ENCODE measurements at regions not wholly inside any gene's neighbourhood (a gene's known extent, or its start where the extent isn't known, plus 50 kb on each side); places are given as distances from the start of the nearest gene placed in this dataset.

DNA sequence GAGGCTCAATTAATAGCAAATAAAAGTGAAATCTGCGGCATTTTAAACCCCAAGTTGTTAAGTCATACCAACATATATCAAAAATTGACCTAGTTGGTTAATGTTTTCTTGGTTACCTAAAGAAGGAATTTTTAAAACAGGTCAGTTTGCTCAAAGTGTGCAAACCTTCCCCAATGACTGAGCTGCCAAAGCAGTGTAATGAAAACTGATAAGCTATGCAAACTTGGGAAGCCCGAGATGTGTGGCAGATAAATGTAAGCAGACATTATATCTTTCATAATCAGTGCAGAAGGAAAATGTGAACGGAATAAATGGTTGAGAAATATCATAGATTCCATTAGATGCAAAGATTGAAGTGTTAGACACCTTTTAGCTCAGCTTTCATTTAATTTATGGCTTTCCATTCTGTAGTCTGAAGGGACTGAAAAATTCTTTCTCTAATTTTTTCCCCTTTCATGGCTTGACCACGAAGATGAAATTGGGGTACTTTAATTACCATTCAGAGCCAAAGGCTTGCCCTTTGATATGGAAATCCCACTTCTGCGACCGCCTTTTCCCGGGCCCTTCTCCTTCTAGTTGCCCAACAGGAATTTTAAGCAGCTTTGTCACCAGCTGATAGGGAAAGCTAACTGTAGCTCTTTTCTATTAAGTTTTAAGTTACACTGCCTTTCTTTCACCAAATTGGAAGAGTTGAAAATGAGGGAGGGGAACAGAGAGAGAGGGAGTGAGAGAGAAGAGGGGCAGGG, 306.6 kb upstream of the SOX5 start:
- DNase-seq, result no peak

DNA sequence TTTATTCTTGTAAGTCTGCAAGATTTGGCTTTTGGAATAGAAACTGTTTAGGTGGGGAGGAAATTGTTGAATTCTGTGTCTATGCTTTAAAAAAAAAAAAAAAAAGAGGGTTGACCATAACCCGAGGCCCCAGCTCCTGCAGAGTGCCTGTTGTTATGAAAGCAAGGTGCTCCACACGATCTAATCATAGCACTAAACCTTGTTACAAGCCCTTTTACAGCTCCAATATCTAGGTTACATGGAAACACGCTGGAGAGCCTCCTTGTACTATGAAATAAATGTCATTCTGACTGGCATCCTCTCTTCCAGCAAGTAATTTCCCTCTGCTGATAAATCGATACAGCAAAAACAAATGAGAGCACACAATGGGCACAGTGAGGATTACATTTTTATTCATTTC, 303.1 kb upstream of the SOX5 start:
- no peak for DNase-seq

DNA sequence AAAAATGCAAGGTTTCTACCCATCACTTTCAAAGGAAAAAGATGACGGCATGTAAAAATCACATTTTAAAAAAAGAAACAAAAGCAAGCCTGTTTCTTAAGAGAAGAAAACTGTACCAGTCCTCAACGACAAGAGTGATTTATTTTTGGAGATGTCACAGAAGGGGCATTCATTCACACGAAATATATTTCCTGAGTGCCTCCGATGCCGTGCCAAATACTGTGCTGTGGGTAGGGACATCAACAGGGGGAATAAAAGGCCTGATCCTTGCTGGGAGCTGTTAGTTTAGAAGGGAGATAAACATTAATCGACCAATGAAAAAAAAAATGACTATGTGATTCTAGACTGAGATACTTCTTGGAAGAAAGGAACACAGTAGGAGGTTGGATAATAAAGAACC, 297.5 kb upstream of the SOX5 start:
- no peak for DNase-seq

DNA sequence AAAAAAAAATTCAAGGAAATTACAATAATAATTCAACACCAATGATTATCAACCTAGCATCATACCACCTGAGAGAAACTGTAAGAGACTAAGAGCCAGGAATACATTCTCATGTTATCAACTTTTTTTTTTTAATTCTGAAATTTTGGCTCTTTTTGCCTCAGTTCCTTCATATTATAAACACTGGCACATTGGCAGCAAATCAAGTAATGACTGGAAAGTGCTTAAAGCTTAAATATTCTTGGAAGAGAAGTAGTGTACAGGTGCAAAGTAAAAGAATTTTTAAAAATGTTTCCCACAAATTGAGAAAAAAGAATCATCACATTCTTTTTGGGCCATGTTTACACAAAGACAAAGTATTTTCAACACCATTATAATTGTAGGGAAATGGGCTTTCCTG, 296.9 kb upstream of the SOX5 start:
- DNase-seq, result no peak

DNA sequence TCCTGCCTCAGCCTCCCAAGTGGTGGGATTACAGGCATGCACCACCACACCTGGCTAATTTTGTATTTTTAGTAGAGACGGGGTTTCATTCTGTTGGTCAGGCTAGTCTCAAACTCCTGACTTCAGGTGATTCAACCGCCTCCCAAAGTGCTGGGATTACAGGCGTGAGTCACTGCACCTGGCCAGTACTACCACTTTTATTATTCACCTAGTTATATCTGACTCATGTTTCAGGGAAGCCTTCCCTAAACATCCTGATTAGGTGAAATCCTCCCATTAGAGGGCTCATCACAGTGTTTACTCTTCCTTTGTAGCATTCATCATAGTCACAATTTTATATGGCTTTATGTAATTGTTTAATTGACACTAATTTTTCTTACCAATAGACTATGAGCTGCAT, 295.3 kb upstream of the SOX5 start:
- DNase-seq, result no peak

DNA sequence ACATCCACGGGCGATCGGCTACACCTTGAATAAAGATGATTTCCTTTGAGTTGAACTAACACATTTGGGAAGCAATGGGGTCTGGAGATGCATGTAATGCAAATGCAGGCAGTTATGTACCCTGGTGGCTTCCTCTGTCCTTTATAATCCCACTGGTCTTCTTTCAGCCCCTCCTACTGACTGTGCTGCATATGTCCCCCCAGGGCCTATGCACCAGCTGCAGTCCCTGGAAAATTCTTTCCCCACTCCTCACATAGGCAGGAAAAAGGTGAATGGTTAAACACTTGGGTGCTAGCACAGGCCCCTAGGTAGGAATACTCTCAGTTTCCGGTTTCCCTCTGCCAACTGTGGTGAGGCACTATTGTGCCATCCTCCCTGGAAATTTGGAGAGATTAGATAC, 294.8 kb upstream of the SOX5 start:
- no peak for DNase-seq

DNA sequence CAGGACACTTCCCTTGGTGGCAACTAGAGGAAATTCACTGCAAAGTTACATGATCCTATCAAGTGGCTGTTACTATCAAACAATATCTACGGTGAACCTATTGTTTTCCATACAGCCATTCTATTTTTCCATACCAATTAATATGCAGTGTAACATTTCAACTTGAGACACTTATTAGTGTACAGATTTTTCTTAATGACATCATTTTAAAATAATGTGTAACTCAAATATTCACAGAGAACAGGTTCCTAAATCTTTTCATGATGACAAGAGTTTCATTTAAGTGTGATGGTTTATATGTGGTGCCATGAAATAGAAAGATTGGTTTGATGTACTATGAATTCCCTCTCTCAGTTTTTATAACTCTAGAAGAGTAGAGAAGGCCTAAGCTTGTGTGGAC, 291.2 kb upstream of the SOX5 start:
- DNase-seq, result no peak

DNA sequence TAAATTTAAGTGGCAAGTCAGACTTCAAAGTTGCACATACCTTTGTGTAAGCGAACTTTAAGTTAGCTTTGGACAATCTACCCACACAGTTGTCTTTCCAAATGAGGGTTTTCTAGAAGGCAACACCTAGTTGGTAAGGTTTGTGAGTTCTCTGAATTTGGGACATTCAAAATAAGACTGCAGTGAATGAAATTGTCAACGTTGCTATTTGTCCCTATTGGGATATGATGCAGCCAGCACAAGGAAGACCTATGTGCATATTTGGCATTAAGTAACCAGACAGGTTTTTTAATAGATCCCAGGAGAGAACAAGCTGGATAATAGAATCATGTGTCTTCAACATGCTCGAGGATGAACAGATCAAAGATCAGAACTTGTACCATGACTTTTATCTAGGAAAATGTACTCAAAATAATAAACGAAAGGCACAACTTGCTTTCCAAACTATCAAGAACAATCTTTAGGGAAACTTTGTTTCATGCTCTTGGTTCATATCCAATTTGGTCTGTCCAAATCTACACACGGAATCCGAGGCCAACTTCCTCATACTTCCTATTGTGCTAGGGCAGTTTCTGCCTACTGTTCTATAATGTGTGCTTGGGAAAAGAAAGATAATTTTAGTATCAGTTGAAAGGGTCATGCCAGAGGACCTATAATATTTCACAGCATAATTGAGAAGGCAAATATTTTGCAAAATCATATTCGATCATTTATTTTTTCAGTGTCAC, 284.2 kb upstream of the SOX5 start:
- no peak for DNase-seq

DNA sequence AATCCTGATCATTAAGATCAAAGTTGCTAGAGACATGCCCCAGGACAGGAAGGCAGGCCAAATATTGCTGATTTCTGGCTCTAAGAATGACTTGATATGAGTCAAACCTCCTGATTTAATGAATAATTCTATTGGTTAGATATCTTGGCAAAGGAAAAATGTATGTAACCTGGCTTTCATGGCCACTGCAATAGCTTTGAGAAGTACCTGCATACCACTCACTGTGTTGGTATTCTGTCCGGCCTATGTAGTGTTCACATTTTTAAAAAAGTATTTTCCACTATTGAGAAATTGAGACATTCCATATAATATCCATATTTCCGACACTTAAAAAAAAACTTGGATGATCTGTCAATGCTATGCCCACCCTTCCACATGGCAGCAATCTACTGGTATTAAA, 283.1 kb upstream of the SOX5 start:
- DNase-seq, result no peak

DNA sequence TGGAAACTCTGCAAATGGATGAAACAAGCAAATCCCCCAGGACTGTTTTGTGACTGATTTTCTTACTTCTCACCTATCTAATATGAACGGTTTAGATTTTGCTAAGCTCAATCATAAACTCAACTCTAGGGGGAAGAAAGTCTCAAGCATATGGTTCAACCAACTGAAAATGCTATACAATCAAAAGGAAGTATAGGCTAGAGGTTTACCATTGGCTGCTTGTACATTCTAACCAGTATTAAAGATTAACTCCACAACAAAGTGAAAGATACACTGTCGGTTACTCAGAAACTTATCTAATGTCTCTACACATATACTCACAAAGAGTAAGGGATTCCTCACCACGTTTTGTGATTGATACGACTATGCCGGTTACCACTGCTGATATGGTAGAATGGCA, 281.8 kb upstream of the SOX5 start:
- no peak for DNase-seq

DNA sequence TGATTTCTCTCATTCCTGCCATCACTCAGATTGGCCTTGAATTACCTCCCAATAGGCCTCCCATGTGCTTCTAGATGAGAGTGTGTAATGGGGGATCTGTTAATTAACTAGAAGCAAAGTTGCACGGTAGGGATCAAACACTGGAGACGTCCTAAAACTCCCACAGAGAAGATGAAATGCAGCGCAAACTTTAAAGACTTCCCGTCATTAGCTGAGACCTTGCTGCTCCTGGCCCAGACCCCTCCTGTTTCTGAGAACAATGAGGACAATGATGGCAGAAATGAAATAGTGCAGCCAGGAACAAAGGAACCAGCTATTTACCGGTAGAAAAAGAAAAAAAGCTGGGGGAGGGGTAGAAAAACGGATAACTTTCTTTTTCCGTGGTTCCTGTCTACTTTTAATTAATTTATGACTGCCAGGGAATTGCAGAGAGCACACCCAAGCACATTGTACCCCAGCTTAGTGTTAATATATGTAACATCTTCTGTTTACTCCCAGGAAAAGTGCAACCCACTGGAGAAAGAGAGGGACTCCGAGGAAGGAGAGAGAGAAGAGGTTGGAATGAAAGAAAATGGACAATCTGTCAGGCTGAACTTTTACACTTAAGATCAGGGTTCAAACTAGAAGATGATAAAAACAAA, 280.7 kb upstream of the SOX5 start:
- no peak for DNase-seq

DNA sequence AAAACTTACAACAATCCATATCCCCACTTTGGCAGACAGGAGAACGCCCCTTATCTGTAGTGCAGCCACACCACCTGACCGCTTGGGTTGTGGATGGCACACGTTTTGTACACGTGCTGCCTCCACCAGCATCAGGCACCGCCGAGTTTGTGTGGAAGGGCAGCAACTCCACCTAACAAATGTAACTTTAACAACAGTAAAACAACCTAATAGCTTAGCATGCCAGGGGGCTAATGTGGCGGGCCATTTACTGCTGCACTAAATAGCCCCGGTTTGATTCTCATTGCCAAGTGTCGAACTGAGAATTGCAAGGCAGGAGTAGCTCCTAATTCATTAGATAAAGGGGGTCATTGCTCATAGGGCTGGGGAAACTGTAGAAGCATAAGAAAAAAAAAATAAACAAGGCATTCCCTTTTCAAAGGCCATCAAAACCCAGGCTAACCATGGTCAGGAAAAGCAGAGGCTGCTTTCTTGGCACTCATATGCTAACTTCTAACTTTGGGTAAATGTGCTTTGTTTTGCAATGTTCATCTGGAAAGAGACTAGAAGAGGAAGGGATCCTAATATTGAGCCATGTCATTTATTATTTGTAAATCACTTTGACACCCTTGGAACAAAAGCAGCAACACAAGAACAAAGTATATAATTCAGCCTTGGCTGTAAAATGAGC, 279.7 kb upstream of the SOX5 start:
- no peak for DNase-seq

DNA sequence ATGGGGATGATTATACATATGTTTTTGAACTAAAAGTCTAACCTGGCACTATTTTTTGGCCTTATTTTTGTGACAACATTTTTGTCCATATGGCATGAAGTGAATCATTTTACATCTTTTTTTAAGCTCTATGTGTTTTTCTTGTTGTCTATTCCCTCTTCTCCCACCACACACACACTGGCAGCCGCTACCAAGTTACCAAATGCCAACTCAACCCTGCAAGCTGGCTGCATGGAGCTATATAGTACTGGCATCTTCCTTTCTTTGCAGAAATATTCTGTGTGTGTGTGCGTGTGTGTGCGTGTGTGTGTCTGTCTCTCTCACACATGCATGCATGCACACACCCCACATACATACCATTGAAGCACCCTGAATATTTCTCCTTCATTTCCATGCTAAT, 278.9 kb upstream of the SOX5 start:
- no peak for DNase-seq

DNA sequence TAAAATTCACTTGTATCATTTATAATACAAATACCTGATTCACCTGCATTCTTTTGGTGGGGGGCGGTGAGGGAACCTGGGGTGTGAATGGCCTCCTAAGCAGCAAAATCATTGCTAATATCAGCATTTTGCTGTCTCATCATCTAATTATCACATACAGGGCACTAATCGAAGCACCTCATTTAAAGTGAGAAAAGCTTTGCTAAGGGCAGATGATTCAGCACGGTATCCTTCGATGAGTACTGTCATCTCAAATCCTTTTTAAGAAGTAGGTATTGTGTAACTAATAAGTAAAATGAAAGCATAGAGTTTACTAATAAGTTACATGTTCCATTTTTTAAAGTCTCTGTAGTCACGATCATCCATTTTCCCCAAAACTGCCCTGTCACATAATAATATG, 278.1 kb upstream of the SOX5 start:
- DNase-seq, result no peak

DNA sequence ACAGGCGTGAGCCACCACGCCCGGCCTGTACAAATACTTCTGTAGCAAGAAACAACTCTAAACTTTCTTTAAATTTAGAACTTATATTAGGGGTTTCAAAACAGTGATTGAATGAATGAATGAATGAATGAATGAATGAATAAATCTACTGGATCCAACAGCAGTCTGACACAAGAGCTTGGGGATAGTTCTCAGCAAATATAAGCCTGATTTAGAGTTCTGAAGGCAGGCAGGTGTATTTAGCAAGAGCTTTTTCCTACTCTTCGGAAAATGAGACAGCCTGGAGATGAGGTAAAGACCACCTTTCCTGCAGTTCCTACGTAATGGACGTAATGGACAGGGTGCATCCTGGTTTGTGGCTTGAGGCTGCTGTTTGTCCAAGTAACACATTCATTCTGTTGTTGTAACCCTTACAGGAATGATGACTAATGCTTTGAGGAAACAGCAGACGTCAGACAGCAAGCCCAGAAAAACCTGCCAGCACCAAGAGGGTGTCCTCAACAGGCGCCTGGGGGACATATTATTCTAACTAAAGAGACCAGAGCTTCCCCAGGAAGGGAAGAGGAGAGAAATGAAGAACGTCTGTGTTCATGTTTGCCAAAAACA, 277.4 kb upstream of the SOX5 start:
- DNase-seq, result no peak

DNA sequence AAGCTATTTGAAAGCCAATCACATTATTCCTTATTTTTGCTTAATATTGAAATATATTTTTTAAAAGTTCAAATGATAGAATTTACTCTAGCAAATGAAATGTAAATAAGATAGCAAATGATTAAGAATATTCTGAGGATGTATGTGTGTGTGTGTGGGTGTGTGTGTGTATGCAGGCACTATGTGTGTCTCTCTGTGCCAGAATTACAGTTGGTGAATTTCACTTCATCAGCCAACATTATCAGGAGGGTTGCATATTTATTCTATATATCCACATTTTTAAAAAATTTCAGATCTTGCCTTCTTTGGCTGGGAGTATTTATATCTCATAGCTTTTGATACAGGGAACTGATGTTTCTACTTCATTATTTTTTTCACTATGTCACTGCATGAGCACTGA, 274.9 kb upstream of the SOX5 start:
- no peak for DNase-seq

DNA sequence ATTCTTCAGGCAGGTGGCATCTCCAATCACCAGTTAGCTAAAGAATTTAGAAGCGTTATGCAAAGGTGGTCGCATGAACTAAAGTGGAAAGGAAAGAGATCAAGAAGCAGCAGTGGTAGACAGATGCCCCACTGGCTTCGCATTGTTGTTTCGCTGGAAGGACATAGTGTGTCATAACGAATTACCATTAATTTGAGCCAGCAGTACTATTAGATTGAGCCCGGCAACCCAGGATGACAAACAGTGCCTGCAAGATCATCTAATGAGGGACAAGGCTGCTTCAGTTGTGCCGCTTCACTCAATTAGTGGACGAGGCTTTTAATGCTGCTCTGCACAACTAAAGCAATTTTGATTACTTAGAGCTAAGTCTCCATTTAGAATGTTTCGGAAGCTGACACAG, 274.5 kb upstream of the SOX5 start:
- DNase-seq, result no peak

DNA sequence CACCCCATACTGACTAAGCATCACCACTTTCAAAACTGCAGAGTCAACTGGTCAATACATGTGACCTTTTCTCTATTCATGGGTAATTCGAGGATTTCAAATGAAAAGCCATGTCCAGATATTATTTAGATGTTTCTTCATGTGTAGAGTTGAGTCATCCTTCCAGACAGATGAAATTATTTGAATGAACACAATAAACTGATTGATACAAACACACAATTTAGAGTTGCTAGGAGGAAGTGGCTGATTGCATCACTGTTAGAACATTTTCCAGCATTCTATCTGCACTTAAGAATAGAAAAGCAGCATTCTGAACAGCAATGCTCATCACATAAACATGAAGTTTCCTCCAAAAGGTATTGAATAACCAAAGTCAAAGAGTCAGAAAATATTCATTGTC, 273.5 kb upstream of the SOX5 start:
- DNase-seq, result no peak

DNA sequence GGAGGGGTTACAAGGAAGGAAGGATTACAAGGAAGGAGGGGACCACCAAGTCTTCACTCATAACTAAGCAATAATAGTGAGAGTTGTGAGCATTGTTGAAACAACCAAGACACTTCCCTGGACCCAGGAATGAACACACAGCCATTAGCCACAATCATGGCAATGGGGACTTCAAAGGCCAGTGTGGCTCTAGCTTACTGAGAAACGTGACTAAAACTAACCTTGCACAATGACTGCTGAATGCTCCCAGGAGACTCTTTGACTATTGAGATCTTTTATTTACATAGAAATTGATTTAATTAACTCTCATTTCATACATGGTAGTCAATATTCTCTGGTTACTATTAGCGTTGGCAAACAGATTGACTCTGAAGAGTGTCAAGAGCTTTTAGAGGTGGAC, 263.0 kb upstream of the SOX5 start:
- DNase-seq, result no peak

DNA sequence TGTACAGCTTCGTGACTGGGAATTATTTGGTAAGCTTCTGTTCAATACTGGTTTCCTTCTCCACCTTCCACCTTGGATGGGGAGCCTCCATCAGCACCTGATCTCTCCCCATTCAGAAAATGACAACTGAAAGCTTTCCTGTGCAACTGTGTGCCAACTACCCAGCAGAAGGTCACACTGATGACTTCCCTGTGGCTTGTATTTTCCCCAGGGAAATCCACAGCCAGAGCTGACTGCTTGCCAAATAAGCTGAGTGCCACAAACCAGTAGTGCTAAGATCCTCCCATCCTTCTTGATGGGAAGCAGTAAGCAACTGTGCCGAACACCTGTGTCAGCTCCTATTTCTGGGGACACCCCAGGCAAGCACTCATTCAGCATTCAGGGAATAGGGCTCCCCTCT, 257.2 kb upstream of the SOX5 start:
- no peak for DNase-seq

DNA sequence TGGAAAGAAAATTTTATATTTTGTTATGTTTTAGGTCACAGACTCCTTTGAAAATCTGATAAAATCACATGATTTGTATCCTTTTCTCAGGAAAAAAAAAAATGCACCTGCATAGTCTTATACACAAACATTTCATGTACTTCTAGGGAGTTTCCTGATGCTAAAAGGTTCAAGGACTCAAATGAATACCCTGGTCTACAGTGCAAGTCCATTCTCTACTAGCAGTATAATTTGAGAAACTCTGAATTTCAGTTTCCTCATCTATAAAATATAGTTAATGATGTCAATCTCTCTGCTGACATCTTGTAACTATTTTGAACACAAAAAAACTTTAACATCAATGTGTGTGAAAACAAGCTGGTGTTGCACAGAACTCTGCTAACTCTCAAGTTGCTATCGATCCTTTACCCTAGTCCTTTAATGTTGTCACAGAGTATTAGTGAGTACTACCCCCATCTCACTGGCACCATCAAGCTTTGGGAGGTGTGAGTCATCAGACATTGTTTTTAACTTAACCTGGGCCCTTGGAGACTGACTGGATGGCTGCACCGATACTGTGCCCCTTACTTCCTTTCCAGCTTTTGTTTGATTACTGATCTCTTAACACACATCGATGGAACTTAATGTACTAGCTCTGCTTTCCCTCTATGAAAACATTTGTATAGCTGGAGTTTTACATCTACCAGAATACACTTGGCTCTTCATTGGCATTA, 251.9 kb upstream of the SOX5 start:
- no peak for DNase-seq

DNA sequence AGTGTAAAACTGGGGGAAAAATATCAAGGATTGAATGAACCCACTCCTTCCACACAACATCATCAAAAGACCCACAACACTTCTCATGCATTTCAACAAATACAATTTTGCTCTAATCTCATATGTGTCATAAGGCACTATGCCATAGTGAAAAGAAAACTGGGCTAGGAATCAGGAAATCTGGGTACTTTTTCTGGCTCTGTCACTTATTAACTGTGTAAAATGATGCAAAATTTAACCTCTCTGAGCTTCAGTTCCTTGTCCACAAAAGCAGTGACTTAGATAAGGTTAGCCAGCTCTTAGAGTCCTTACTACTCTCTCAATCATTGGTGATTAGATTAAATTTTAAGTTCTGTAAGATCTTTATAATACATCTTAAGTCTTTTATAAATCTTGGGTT, 250.5 kb upstream of the SOX5 start:
- DNase-seq, result no peak

All from CD4-positive, alpha-beta T cell treated with Interleukin-21 for 1 hour (primary cell).